ENCODE measurements at regions not wholly inside any gene's neighbourhood (a gene's known extent, or its start where the extent isn't known, plus 50 kb on each side); places are given as distances from the start of the nearest gene placed in this dataset.
"Not testable (repeated sequence)": the region's sequence is repeated elsewhere in the genome, so short reads cannot be mapped to it uniquely, and the experiment has no call there.

DNA sequence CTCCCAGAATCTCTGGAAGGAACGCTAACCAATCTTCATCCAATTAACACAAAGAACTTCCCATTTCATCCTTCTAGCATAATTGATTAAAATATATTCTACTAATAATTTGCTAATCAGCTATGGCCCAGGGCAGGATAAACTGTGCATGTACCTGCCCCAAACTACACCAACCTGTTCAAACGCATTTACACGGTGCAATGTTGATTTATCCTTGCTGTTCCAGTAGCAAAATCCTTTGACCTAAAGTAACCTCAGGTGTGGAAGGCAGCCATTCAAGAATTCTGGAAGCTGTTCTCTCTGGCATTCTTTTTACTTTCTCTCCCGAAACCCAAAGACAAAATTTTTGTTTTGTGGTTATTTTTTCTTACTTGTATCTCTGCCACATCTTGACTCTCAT is 309.4 kb downstream of the ZNF674 start:
- DNase-seq (ENCODE audit: low read depth) = no peak
- TF ChIP-seq, protein P1, sequence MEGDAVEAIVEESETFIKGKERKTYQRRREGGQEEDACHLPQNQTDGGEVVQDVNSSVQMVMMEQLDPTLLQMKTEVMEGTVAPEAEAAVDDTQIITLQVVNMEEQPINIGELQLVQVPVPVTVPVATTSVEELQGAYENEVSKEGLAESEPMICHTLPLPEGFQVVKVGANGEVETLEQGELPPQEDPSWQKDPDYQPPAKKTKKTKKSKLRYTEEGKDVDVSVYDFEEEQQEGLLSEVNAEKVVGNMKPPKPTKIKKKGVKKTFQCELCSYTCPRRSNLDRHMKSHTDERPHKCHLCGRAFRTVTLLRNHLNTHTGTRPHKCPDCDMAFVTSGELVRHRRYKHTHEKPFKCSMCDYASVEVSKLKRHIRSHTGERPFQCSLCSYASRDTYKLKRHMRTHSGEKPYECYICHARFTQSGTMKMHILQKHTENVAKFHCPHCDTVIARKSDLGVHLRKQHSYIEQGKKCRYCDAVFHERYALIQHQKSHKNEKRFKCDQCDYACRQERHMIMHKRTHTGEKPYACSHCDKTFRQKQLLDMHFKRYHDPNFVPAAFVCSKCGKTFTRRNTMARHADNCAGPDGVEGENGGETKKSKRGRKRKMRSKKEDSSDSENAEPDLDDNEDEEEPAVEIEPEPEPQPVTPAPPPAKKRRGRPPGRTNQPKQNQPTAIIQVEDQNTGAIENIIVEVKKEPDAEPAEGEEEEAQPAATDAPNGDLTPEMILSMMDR (IDR thresholded peaks at IDR 0.05; ENCODE audit: control insufficient read depth, insufficient read depth, low read depth, low read length, missing control alignments) = no peak
- H3K4me3 ChIP-seq (ENCODE audit: control insufficient read depth, low read depth, low read length) = no peak overlapping the region

GRCh38 chrX:46234775-46235174 is 310.4 kb downstream of the ZNF674 start:
- TF ChIP-seq, protein P1 (IDR thresholded peaks at IDR 0.05; ENCODE audit: control insufficient read depth, insufficient read depth, low read depth, low read length, missing control alignments) = no peak
- no peak for DNase-seq (ENCODE audit: low read depth)
- H3K4me3 ChIP-seq (ENCODE audit: control insufficient read depth, low read depth, low read length) = no peak overlapping the region

DNA sequence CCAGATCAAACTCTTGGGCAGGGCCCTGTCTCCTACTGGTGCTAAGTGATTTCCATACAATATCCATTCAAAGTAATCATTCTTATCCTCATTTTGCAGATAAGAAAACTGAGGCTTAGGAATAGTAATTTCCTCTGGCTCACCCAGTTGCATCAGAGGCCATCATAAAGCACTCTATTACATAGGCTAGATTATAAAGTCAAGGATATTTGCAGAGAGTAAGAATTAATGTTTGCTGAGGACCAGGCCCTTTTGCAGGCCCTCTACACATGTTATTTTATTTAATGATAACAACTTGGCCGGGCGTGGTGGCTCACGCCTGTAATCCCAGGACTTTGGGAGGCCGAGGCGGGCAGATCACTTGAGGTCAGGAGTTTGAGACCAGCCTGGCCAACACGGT is 316.8 kb downstream of the ZNF674 start:
- no peak overlapping the region for H3K4me3 ChIP-seq (ENCODE audit: control insufficient read depth, low read depth, low read length)
- TF ChIP-seq, protein P1 (IDR thresholded peaks at IDR 0.05; ENCODE audit: control insufficient read depth, insufficient read depth, low read depth, low read length, missing control alignments) = no peak
- DNase-seq (ENCODE audit: low read depth) = no peak

DNA sequence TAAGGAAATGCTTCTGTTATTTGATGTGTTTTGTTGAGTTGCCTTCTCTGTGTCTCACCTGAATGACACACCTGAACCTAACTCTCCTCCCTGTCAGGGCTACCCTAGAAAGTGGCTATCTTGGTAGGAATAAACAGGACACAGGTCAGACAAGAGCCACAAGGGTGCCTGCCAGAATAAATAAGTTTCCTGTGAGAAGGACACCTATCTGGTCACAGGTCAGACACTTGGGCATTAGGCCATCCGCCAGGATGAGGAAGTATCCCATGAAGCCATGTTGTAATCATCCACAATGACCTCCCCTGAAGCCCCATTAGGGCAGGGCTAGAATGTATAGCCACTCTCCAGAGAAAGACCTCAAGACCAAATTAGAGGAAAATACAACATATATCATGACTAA is 318.8 kb downstream of the ZNF674 start:
- no peak overlapping the region for H3K4me3 ChIP-seq (ENCODE audit: control insufficient read depth, low read depth, low read length)
- TF ChIP-seq, protein P1 (IDR thresholded peaks at IDR 0.05; ENCODE audit: control insufficient read depth, insufficient read depth, low read depth, low read length, missing control alignments) = no peak
- DNase-seq (ENCODE audit: low read depth) = no peak

DNA sequence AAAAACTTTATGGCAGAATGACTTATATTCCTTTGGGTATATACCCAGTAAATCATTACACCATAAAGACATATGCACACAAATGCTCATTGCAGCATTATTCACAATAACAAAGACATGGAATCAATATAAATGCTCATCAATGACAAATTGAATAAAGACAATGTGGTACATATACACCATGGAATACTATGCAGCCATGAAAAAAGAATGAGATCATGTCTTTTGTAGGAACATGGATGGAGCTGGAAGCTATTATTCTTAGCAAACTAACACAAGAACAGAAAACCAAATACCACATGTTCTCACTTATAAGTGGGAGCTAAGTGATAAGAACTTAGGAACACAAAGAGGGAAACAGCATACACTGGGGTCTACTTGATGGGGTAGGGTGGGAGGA is 321.7 kb downstream of the ZNF674 start:
- H3K4me3 ChIP-seq (ENCODE audit: control insufficient read depth, low read depth, low read length); DNase-seq (ENCODE audit: low read depth): not testable (repeated sequence)

DNA sequence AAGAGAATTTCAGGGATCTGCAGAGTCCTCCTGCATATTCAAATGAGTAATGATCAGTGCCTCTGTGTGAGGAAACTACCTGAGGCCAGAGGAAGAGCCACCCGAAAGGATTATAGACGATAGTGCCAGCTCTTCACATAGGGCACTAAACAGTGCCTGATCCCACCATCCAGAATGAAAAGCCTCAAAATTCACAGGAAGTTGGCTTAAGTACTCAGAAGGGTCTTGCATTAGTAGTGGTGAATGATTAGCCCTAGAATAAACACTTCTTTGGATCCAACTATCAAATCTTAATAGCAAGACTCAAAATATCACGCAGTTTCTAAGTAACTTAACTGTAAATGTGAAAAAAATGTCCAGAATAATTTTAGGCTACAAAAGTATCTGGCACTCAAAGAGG is 324.4 kb downstream of the ZNF674 start:
- DNase-seq (ENCODE audit: low read depth) = no peak
- TF ChIP-seq, protein P1 (IDR thresholded peaks at IDR 0.05; ENCODE audit: control insufficient read depth, insufficient read depth, low read depth, low read length, missing control alignments) = no peak
- H3K4me3 ChIP-seq (ENCODE audit: control insufficient read depth, low read depth, low read length) = no peak overlapping the region

- TF ChIP-seq, protein P1 (IDR thresholded peaks at IDR 0.05; ENCODE audit: control insufficient read depth, insufficient read depth, low read depth, low read length, missing control alignments) = no peak
- no peak for DNase-seq (ENCODE audit: low read depth)
- H3K4me3 ChIP-seq (ENCODE audit: control insufficient read depth, low read depth, low read length) = no peak overlapping the region
Observed at GRCh38 chrX:46218373-46218772, 326.8 kb downstream of the ZNF674 start.

Measured in AG09309 (cell line).